ENCODE measurements at regions not wholly inside any gene's neighbourhood (a gene's known extent, or its start where the extent isn't known, plus 50 kb on each side); places are given as distances from the start of the nearest gene placed in this dataset.

DNA sequence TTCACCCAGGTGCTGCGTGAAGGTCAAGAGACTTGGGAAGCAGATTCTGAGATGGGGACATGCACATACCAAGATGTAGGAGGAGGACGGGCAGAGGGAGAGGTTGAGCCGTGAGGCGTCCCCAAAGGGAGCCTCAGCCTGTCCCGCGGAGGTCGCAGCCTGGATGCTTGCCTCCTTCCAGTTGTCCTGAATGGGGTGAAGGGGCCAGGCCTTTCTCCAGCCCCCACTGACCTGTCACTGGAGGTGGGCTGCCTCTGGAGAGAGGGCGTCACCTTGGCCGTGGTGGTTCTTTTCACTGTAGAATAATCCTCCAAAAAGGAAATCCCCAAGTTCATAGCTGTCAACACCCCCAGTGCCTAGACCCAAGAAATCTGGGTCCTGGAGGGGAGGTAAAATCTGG, 283.0 kb upstream of the VSTM2A start:
- TF ChIP-seq POLR2AphosphoS5 (IDR thresholded peaks at IDR 0.05; ENCODE audit: borderline replicate concordance, low read depth, low read length): no peak
- TF ChIP-seq EZH2 (IDR thresholded peaks at IDR 0.05): no peak
